ENCODE measurements at regions not wholly inside any gene's neighbourhood (a gene's known extent, or its start where the extent isn't known, plus 50 kb on each side); places are given as distances from the start of the nearest gene placed in this dataset.
A peak's percentile ranks its signal among the peaks of the same experiment; 100 is the strongest.

- TF ChIP-seq ZNF532 (CRISPR knock-in tag; IDR thresholded peaks at IDR 0.05; ENCODE audit: borderline replicate concordance) (no peak), ZBTB21 (CRISPR knock-in tag; IDR thresholded peaks at IDR 0.05; ENCODE audit: borderline replicate concordance) (no peak)
Measured at GRCh38 chr3:55185380-55185779, 257.5 kb upstream of the LRTM1 start (continued).

GRCh38 chr3:55183201-55183600 lies 255.3 kb upstream of the LRTM1 start:
- ChIA-PET POLR2A (no interaction called here), CTCF (no interaction called here)
- no peak for TF ChIP-seq ELF4 (CRISPR knock-in tag; IDR thresholded peaks at IDR 0.05; ENCODE audit: low read depth)
- TF ChIP-seq TP53 (CRISPR knock-in tag; IDR thresholded peaks at IDR 0.05), result no peak
- TF ChIP-seq FOXP1 (CRISPR knock-in tag; IDR thresholded peaks at IDR 0.05; ENCODE audit: borderline replicate concordance), result no peak
- no peak for TF ChIP-seq ZNF416 (CRISPR knock-in tag; IDR thresholded peaks at IDR 0.05)
- no peak for TF ChIP-seq RELA (CRISPR knock-in tag; IDR thresholded peaks at IDR 0.05; ENCODE audit: borderline replicate concordance)
- no peak for TF ChIP-seq CREB1 (CRISPR knock-in tag; IDR thresholded peaks at IDR 0.05)
- TF ChIP-seq GTF2I (CRISPR knock-in tag; conservative IDR thresholded peaks at IDR 0.05), result no peak
- no peak for TF ChIP-seq FOXJ3 (CRISPR knock-in tag; IDR thresholded peaks at IDR 0.05; ENCODE audit: borderline replicate concordance)
- H3K27me3 Mint-ChIP-seq (ENCODE audit: low read depth), result no peaks in the 10 kb centered on the region
- no peaks in the 10 kb centered on the region for H3K36me3 Mint-ChIP-seq
- H3K27ac Mint-ChIP-seq, result no peak overlapping the region
- DNase-seq (ENCODE audit: low spot score) (no peak), ATAC-seq (no peak)
- no peak overlapping the region for H3K4me3 Mint-ChIP-seq
- no peaks in the 10 kb centered on the region for H3K9me3 Mint-ChIP-seq
- peaks cover under 1% of the 10 kb centered on the region; the same call in 1 of the 2 replicates for H3K4me1 Mint-ChIP-seq

- Mint-ChIP-seq H3K36me3 (no peaks in the 10 kb centered on the region), H3K4me3 (no peak overlapping the region), H3K9me3 (no peaks in the 10 kb centered on the region), H3K27ac (no peak overlapping the region), H3K4me1 (peaks cover 4% of the 10 kb centered on the region), H3K27me3 (ENCODE audit: low read depth) (no peaks in the 10 kb centered on the region; the same call in 1 of the 2 replicates)
- DNase-seq (ENCODE audit: low spot score), result peak; percentile 26
- ATAC-seq, result no peak
- CTCF ChIA-PET, result interaction anchor here (0.5 to 1.4 kb wide), 13 partner anchors 10 to 339 kb away, joined by 3 to 7 read pairs (median 3); no protein-coding TSS in a partner anchor
- POLR2A ChIA-PET, result interaction anchor here (0.6 kb wide), 1 partner anchor 148 kb away, joined by 3 read pairs; no protein-coding TSS in a partner anchor
- TF ChIP-seq, protein P1, sequence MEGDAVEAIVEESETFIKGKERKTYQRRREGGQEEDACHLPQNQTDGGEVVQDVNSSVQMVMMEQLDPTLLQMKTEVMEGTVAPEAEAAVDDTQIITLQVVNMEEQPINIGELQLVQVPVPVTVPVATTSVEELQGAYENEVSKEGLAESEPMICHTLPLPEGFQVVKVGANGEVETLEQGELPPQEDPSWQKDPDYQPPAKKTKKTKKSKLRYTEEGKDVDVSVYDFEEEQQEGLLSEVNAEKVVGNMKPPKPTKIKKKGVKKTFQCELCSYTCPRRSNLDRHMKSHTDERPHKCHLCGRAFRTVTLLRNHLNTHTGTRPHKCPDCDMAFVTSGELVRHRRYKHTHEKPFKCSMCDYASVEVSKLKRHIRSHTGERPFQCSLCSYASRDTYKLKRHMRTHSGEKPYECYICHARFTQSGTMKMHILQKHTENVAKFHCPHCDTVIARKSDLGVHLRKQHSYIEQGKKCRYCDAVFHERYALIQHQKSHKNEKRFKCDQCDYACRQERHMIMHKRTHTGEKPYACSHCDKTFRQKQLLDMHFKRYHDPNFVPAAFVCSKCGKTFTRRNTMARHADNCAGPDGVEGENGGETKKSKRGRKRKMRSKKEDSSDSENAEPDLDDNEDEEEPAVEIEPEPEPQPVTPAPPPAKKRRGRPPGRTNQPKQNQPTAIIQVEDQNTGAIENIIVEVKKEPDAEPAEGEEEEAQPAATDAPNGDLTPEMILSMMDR (IDR thresholded peaks at IDR 0.05), result peak; percentile 59
- TF ChIP-seq RORB (CRISPR knock-in tag; IDR thresholded peaks at IDR 0.05), result no peak
Measured at GRCh38 chr3:55180936-55181535, 253.2 kb upstream of the LRTM1 start.

DNA sequence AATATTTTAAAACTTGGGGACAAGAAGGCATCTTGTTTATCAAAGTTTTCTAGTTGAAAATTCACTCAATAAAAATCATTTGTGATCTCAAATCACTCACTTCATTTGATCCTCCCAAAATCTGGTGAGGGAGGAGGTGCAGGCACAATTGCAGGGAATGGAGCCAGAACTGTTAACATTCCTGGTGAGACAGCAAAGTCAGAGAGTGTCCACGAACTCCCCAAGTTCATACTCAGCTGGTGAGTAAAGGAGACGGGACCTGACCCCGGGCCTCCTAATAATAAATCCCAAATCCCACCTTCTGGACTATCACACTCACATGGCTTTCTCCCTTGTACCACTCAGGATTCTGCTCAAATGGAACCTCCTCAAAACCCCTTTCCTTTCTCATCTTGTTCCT lies 252.3 kb upstream of the LRTM1 start:
- no peak overlapping the region for H3K4me3 Mint-ChIP-seq
- ChIA-PET POLR2A (no interaction called here), CTCF (interaction anchor here (1.3 kb wide), 1 partner anchor 225 kb away, joined by 5 read pairs; no protein-coding TSS in a partner anchor)
- H3K27ac Mint-ChIP-seq, result no peak overlapping the region
- H3K36me3 Mint-ChIP-seq, result no peaks in the 10 kb centered on the region
- peaks cover 4% of the 10 kb centered on the region for H3K4me1 Mint-ChIP-seq
- no peak for ATAC-seq
- no peak for DNase-seq (ENCODE audit: low spot score)
- no peaks in the 10 kb centered on the region for H3K9me3 Mint-ChIP-seq
- H3K27me3 Mint-ChIP-seq (ENCODE audit: low read depth), result no peaks in the 10 kb centered on the region; the same call in 1 of the 2 replicates
- TF ChIP-seq, protein P2, sequence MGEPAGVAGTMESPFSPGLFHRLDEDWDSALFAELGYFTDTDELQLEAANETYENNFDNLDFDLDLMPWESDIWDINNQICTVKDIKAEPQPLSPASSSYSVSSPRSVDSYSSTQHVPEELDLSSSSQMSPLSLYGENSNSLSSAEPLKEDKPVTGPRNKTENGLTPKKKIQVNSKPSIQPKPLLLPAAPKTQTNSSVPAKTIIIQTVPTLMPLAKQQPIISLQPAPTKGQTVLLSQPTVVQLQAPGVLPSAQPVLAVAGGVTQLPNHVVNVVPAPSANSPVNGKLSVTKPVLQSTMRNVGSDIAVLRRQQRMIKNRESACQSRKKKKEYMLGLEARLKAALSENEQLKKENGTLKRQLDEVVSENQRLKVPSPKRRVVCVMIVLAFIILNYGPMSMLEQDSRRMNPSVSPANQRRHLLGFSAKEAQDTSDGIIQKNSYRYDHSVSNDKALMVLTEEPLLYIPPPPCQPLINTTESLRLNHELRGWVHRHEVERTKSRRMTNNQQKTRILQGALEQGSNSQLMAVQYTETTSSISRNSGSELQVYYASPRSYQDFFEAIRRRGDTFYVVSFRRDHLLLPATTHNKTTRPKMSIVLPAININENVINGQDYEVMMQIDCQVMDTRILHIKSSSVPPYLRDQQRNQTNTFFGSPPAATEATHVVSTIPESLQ (CRISPR knock-in tag; IDR thresholded peaks at IDR 0.05), result no peak
- TF ChIP-seq, protein P3, sequence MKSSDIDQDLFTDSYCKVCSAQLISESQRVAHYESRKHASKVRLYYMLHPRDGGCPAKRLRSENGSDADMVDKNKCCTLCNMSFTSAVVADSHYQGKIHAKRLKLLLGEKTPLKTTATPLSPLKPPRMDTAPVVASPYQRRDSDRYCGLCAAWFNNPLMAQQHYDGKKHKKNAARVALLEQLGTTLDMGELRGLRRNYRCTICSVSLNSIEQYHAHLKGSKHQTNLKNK (CRISPR knock-in tag; IDR thresholded peaks at IDR 0.05), result no peak
- TF ChIP-seq FOXP1 (CRISPR knock-in tag; IDR thresholded peaks at IDR 0.05; ENCODE audit: borderline replicate concordance), result no peak
- TF ChIP-seq ATF1 (CRISPR knock-in tag; IDR thresholded peaks at IDR 0.05), result no peak
- no peak for TF ChIP-seq MYBL2 (CRISPR knock-in tag; IDR thresholded peaks at IDR 0.05)
- no peak for TF ChIP-seq NR2C2 (CRISPR knock-in tag; IDR thresholded peaks at IDR 0.05)
- TF ChIP-seq SOX15 (CRISPR knock-in tag; IDR thresholded peaks at IDR 0.05), result no peak
- no peak for TF ChIP-seq ETV6 (CRISPR knock-in tag; IDR thresholded peaks at IDR 0.05)
- no peak for TF ChIP-seq PRRX2 (CRISPR knock-in tag; IDR thresholded peaks at IDR 0.05)
- TF ChIP-seq NR3C1 (CRISPR knock-in tag; conservative IDR thresholded peaks at IDR 0.05; ENCODE audit: low read depth), result no peak
- TF ChIP-seq, protein P4, sequence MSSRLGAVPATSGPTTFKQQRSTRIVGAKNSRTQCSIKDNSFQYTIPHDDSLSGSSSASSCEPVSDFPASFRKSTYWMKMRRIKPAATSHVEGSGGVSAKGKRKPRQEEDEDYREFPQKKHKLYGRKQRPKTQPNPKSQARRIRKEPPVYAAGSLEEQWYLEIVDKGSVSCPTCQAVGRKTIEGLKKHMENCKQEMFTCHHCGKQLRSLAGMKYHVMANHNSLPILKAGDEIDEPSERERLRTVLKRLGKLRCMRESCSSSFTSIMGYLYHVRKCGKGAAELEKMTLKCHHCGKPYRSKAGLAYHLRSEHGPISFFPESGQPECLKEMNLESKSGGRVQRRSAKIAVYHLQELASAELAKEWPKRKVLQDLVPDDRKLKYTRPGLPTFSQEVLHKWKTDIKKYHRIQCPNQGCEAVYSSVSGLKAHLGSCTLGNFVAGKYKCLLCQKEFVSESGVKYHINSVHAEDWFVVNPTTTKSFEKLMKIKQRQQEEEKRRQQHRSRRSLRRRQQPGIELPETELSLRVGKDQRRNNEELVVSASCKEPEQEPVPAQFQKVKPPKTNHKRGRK (CRISPR knock-in tag; IDR thresholded peaks at IDR 0.05; ENCODE audit: borderline replicate concordance), result no peak
